ENCODE measurements at regions not wholly inside any gene's neighbourhood (a gene's known extent, or its start where the extent isn't known, plus 50 kb on each side); places are given as distances from the start of the nearest gene placed in this dataset.

GRCh38 chr5:60185231-60186099 is 291.9 kb upstream of the PDE4D start:
- Mint-ChIP-seq H3K9me3 (peaks cover 5% of the 10 kb centered on the region), H3K4me1 (no peaks in the 10 kb centered on the region), H3K36me3 (ENCODE audit: insufficient read depth) (no peaks in the 10 kb centered on the region), H3K4me3 (no peak overlapping the region), H3K27me3 (no peaks in the 10 kb centered on the region), H3K27ac (ENCODE audit: low read depth) (no peak overlapping the region)
- ATAC-seq (replicated peaks; ENCODE audit: extremely low read depth, poor library complexity, severe bottlenecking): no peak
- DNase-seq (ENCODE audit: low spot score in 2 of 2): no peak

GRCh38 chr5:60184606-60185005 is 291.1 kb upstream of the PDE4D start:
- no peaks in the 10 kb centered on the region for H3K36me3 Mint-ChIP-seq (ENCODE audit: insufficient read depth)
- ATAC-seq (replicated peaks; ENCODE audit: extremely low read depth, poor library complexity, severe bottlenecking) (no peak), DNase-seq (ENCODE audit: low spot score in 2 of 2) (no peak)
- H3K4me3 Mint-ChIP-seq: no peak overlapping the region
- peaks cover 5% of the 10 kb centered on the region for H3K9me3 Mint-ChIP-seq
- no peak overlapping the region for H3K27ac Mint-ChIP-seq (ENCODE audit: low read depth)
- no peaks in the 10 kb centered on the region for H3K4me1 Mint-ChIP-seq
- H3K27me3 Mint-ChIP-seq: no peaks in the 10 kb centered on the region

GRCh38 chr5:60183881-60184280 is 290.4 kb upstream of the PDE4D start:
- Mint-ChIP-seq H3K36me3 (ENCODE audit: insufficient read depth) (no peaks in the 10 kb centered on the region), H3K4me1 (no peaks in the 10 kb centered on the region), H3K27ac (ENCODE audit: low read depth) (no peak overlapping the region), H3K9me3 (peaks cover 3% of the 10 kb centered on the region), H3K4me3 (no peak overlapping the region), H3K27me3 (no peaks in the 10 kb centered on the region)
- DNase-seq (ENCODE audit: low spot score in 2 of 2) (no peak), ATAC-seq (replicated peaks; ENCODE audit: extremely low read depth, poor library complexity, severe bottlenecking) (no peak)

GRCh38 chr5:60178101-60178500 is 284.6 kb upstream of the PDE4D start:
- peaks cover 15% of the 10 kb centered on the region for H3K9me3 Mint-ChIP-seq
- no peaks in the 10 kb centered on the region for H3K4me1 Mint-ChIP-seq

GRCh38 chr5:60177596-60177995 is 284.1 kb upstream of the PDE4D start:
- ATAC-seq (replicated peaks; ENCODE audit: extremely low read depth, poor library complexity, severe bottlenecking) (no peak), DNase-seq (ENCODE audit: low spot score in 2 of 2) (no peak)
- Mint-ChIP-seq H3K27ac (ENCODE audit: low read depth) (no peak overlapping the region), H3K4me3 (no peak overlapping the region), H3K4me1 (no peaks in the 10 kb centered on the region), H3K36me3 (ENCODE audit: insufficient read depth) (no peaks in the 10 kb centered on the region), H3K27me3 (no peaks in the 10 kb centered on the region), H3K9me3 (peaks cover 16% of the 10 kb centered on the region)

More at GRCh38 chr5:60178101-60178500, 284.6 kb upstream of the PDE4D start:
- Mint-ChIP-seq H3K27me3 (no peaks in the 10 kb centered on the region), H3K27ac (ENCODE audit: low read depth) (no peak overlapping the region), H3K36me3 (ENCODE audit: insufficient read depth) (no peaks in the 10 kb centered on the region), H3K4me3 (no peak overlapping the region)
- DNase-seq (ENCODE audit: low spot score in 2 of 2) (no peak), ATAC-seq (replicated peaks; ENCODE audit: extremely low read depth, poor library complexity, severe bottlenecking) (no peak)

- peaks cover 26% of the 10 kb centered on the region for H3K9me3 Mint-ChIP-seq
- no peak overlapping the region for H3K4me3 Mint-ChIP-seq
- ATAC-seq (replicated peaks; ENCODE audit: extremely low read depth, poor library complexity, severe bottlenecking) (no peak), DNase-seq (ENCODE audit: low spot score in 2 of 2) (no peak)
- no peaks in the 10 kb centered on the region for H3K4me1 Mint-ChIP-seq
- no peak overlapping the region for H3K27ac Mint-ChIP-seq (ENCODE audit: low read depth)
- H3K27me3 Mint-ChIP-seq: no peaks in the 10 kb centered on the region
- no peaks in the 10 kb centered on the region for H3K36me3 Mint-ChIP-seq (ENCODE audit: insufficient read depth)
Observed at GRCh38 chr5:60173667-60174066, 280.1 kb upstream of the PDE4D start.

- no peaks in the 10 kb centered on the region for H3K27me3 Mint-ChIP-seq
- no peak overlapping the region for H3K4me3 Mint-ChIP-seq
- ATAC-seq (replicated peaks; ENCODE audit: extremely low read depth, poor library complexity, severe bottlenecking) (no peak), DNase-seq (ENCODE audit: low spot score in 2 of 2) (no peak)
- no peaks in the 10 kb centered on the region for H3K36me3 Mint-ChIP-seq (ENCODE audit: insufficient read depth)
- no peak overlapping the region for H3K27ac Mint-ChIP-seq (ENCODE audit: low read depth)
- H3K9me3 Mint-ChIP-seq: peaks cover 9% of the 10 kb centered on the region
- no peaks in the 10 kb centered on the region for H3K4me1 Mint-ChIP-seq
Observed at GRCh38 chr5:60163762-60164161, 270.2 kb upstream of the PDE4D start.

- no peak overlapping the region for H3K4me3 Mint-ChIP-seq
- no peaks in the 10 kb centered on the region for H3K36me3 Mint-ChIP-seq (ENCODE audit: insufficient read depth)
- no peak overlapping the region for H3K27ac Mint-ChIP-seq (ENCODE audit: low read depth)
- no peak for DNase-seq (ENCODE audit: low spot score in 2 of 2)
- ATAC-seq (replicated peaks; ENCODE audit: extremely low read depth, poor library complexity, severe bottlenecking): no peak
- no peaks in the 10 kb centered on the region for H3K27me3 Mint-ChIP-seq
- H3K4me1 Mint-ChIP-seq: no peaks in the 10 kb centered on the region
- H3K9me3 Mint-ChIP-seq: no peaks in the 10 kb centered on the region
Observed at GRCh38 chr5:60162441-60162840, 268.9 kb upstream of the PDE4D start.

GRCh38 chr5:60161340-60161934 is 267.9 kb upstream of the PDE4D start:
- H3K27me3 Mint-ChIP-seq: no peaks in the 10 kb centered on the region
- H3K36me3 Mint-ChIP-seq (ENCODE audit: insufficient read depth): no peaks in the 10 kb centered on the region
- H3K4me1 Mint-ChIP-seq: no peaks in the 10 kb centered on the region
- H3K9me3 Mint-ChIP-seq: no peaks in the 10 kb centered on the region
- no peak overlapping the region for H3K27ac Mint-ChIP-seq (ENCODE audit: low read depth)
- no peak overlapping the region for H3K4me3 Mint-ChIP-seq
- DNase-seq (ENCODE audit: low spot score in 2 of 2) (no peak), ATAC-seq (replicated peaks; ENCODE audit: extremely low read depth, poor library complexity, severe bottlenecking) (no peak)

- no peaks in the 10 kb centered on the region for H3K27me3 Mint-ChIP-seq
- no peaks in the 10 kb centered on the region for H3K4me1 Mint-ChIP-seq
- H3K9me3 Mint-ChIP-seq: peaks cover 11% of the 10 kb centered on the region
- H3K36me3 Mint-ChIP-seq (ENCODE audit: insufficient read depth): no peaks in the 10 kb centered on the region
- DNase-seq (ENCODE audit: low spot score in 2 of 2) (no peak), ATAC-seq (replicated peaks; ENCODE audit: extremely low read depth, poor library complexity, severe bottlenecking) (no peak)
- H3K4me3 Mint-ChIP-seq: no peak overlapping the region
- H3K27ac Mint-ChIP-seq (ENCODE audit: low read depth): no peak overlapping the region
Observed at GRCh38 chr5:60149081-60149480, 255.6 kb upstream of the PDE4D start.

GRCh38 chr5:60148366-60148765 is 254.8 kb upstream of the PDE4D start:
- no peaks in the 10 kb centered on the region for H3K27me3 Mint-ChIP-seq
- DNase-seq (ENCODE audit: low spot score in 2 of 2): no peak

GRCh38 chr5:60147791-60148190 is 254.3 kb upstream of the PDE4D start:
- Mint-ChIP-seq H3K4me3 (no peak overlapping the region), H3K27me3 (no peaks in the 10 kb centered on the region), H3K9me3 (peaks cover 11% of the 10 kb centered on the region), H3K4me1 (no peaks in the 10 kb centered on the region), H3K36me3 (ENCODE audit: insufficient read depth) (no peaks in the 10 kb centered on the region), H3K27ac (ENCODE audit: low read depth) (no peak overlapping the region)
- ATAC-seq (replicated peaks; ENCODE audit: extremely low read depth, poor library complexity, severe bottlenecking) (no peak), DNase-seq (ENCODE audit: low spot score in 2 of 2) (no peak)

More at GRCh38 chr5:60148366-60148765, 254.8 kb upstream of the PDE4D start:
- no peak for ATAC-seq (replicated peaks; ENCODE audit: extremely low read depth, poor library complexity, severe bottlenecking)
- Mint-ChIP-seq H3K4me3 (no peak overlapping the region), H3K36me3 (ENCODE audit: insufficient read depth) (no peaks in the 10 kb centered on the region), H3K9me3 (peaks cover 11% of the 10 kb centered on the region), H3K4me1 (no peaks in the 10 kb centered on the region), H3K27ac (ENCODE audit: low read depth) (no peak overlapping the region)

- H3K36me3 Mint-ChIP-seq (ENCODE audit: insufficient read depth): no peaks in the 10 kb centered on the region
- no peaks in the 10 kb centered on the region for H3K4me1 Mint-ChIP-seq
- no peak for DNase-seq (ENCODE audit: low spot score in 2 of 2)
- H3K4me3 Mint-ChIP-seq: no peak overlapping the region
- ATAC-seq (replicated peaks; ENCODE audit: extremely low read depth, poor library complexity, severe bottlenecking): no peak
- peaks cover 16% of the 10 kb centered on the region for H3K9me3 Mint-ChIP-seq
- no peak overlapping the region for H3K27ac Mint-ChIP-seq (ENCODE audit: low read depth)
- H3K27me3 Mint-ChIP-seq: no peaks in the 10 kb centered on the region
Observed at GRCh38 chr5:60143942-60144549, 250.5 kb upstream of the PDE4D start.
